ENCODE measurements at regions not wholly inside any gene's neighbourhood (a gene's known extent, or its start where the extent isn't known, plus 50 kb on each side); places are given as distances from the start of the nearest gene placed in this dataset.

DNA sequence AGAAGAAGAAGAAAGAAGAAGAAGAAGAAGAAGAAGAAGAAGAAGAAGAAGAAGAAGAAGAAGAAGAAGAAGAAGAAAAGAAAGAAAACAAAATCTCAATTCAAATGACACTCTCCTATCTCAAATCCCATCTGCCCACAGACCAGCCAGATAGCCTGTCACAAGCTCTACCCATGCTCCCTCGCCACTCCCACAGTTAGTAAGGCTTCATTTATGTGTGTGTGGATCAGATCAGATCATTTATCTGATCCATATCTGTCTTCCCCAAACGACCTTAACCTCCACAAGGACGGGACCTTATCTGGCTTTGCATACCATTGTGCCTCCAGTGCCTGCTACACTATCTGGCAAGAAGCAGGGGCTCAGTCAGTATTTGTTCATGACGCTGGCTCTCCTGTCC is 81.9 kb upstream of the RREB1 start:
- TF ChIP-seq TFAP4 (CRISPR knock-in tag; IDR thresholded peaks at IDR 0.05; ENCODE audit: borderline replicate concordance) (no peak), ZNF76 (CRISPR knock-in tag; IDR thresholded peaks at IDR 0.05; ENCODE audit: borderline replicate concordance) (no peak), TBP (optimal IDR thresholded peaks at IDR 0.05; ENCODE audit: low read depth, low read length) (no peak), EZH2 (IDR thresholded peaks at IDR 0.05; ENCODE audit: borderline replicate concordance, low read depth, low read length) (no peak), RAD21 (CRISPR knock-in tag; conservative IDR thresholded peaks at IDR 0.05 in 1 of 2, IDR thresholded peaks at IDR 0.05 in 1 of 2) (no peak)

Measured in K562 (cell line).